ENCODE measurements at regions not wholly inside any gene's neighbourhood (a gene's known extent, or its start where the extent isn't known, plus 50 kb on each side); places are given as distances from the start of the nearest gene placed in this dataset.
A peak's percentile ranks its signal among the peaks of the same experiment; 100 is the strongest.

- peaks cover 8 to 21% (median 17%) of the 10 kb centered on the region in 6 donors for H3K9me3 Mint-ChIP-seq
- H3K27me3 Mint-ChIP-seq (ENCODE audit: low read depth in 3 of 3) = peaks cover 0 to 5% (median 5%) of the 10 kb centered on the region in 3 donors
- H3K27ac Mint-ChIP-seq = no peak overlapping the region
- DNase-seq = no peak
- H3K4me3 Mint-ChIP-seq = no peak overlapping the region
- no peaks in the 10 kb centered on the region for H3K4me1 Mint-ChIP-seq
- peaks cover 4 to 6% (median 6%) of the 10 kb centered on the region in 3 donors for H3K36me3 Mint-ChIP-seq
Measured at GRCh38 chr15:39051626-39052322, 487.2 kb upstream of the RASGRP1 start.

- Mint-ChIP-seq H3K27me3 (ENCODE audit: low read depth in 3 of 3) (peaks cover 0 to 5% (median 5%) of the 10 kb centered on the region in 3 donors), H3K4me1 (no peaks in the 10 kb centered on the region), H3K4me3 (no peak overlapping the region), H3K9me3 (peaks cover 8 to 21% (median 17%) of the 10 kb centered on the region in 6 donors), H3K36me3 (peaks cover 4 to 6% (median 6%) of the 10 kb centered on the region in 3 donors), H3K27ac (no peak overlapping the region)
- DNase-seq = no peak
Measured at GRCh38 chr15:39052323-39052705, 487.7 kb upstream of the RASGRP1 start.

GRCh38 chr15:39053480-39053879 lies 488.9 kb upstream of the RASGRP1 start:
- Mint-ChIP-seq H3K4me1 (no peaks in the 10 kb centered on the region), H3K4me3 (no peak overlapping the region), H3K27me3 (ENCODE audit: low read depth in 3 of 3) (peaks cover 1 to 5% (median 5%) of the 10 kb centered on the region in 3 donors), H3K27ac (no peak overlapping the region), H3K9me3 (peaks cover 8 to 21% (median 17%) of the 10 kb centered on the region in 6 donors), H3K36me3 (peaks cover 4 to 6% (median 6%) of the 10 kb centered on the region in 3 donors)
- no peak for DNase-seq

GRCh38 chr15:39054128-39054732 lies 489.6 kb upstream of the RASGRP1 start:
- H3K36me3 Mint-ChIP-seq = peaks cover under 1 to 3% (median under 1%) of the 10 kb centered on the region in 3 donors
- peaks cover 1 to 9% (median 4%) of the 10 kb centered on the region in 3 donors for H3K27me3 Mint-ChIP-seq (ENCODE audit: low read depth in 3 of 3)
- H3K4me1 Mint-ChIP-seq = no peaks in the 10 kb centered on the region
- peaks cover 6 to 14% (median 11%) of the 10 kb centered on the region in 6 donors for H3K9me3 Mint-ChIP-seq
- no peak overlapping the region for H3K4me3 Mint-ChIP-seq
- DNase-seq = no peak
- no peak overlapping the region for H3K27ac Mint-ChIP-seq

- Mint-ChIP-seq H3K9me3 (no peaks in the 10 kb centered on the region), H3K36me3 (no peaks in the 10 kb centered on the region), H3K4me3 (no peak overlapping the region)
Measured at GRCh38 chr15:39056357-39056756, 491.7 kb upstream of the RASGRP1 start.

GRCh38 chr15:39058351-39059131 lies 493.9 kb upstream of the RASGRP1 start:
- Mint-ChIP-seq H3K9me3 (no peaks in the 10 kb centered on the region), H3K27me3 (ENCODE audit: low read depth in 3 of 3) (peaks cover 0 to 10% (median 1%) of the 10 kb centered on the region in 3 donors)

More at GRCh38 chr15:39056357-39056756, 491.7 kb upstream of the RASGRP1 start:
- no peak for DNase-seq
- Mint-ChIP-seq H3K27ac (no peak overlapping the region), H3K4me1 (no peaks in the 10 kb centered on the region), H3K27me3 (ENCODE audit: low read depth in 3 of 3) (peaks cover 1 to 11% (median 3%) of the 10 kb centered on the region in 3 donors)

GRCh38 chr15:39059917-39060316 lies 495.3 kb upstream of the RASGRP1 start:
- Mint-ChIP-seq H3K27me3 (ENCODE audit: low read depth in 3 of 3) (peaks cover 0 to 15% (median 3%) of the 10 kb centered on the region in 3 donors), H3K4me1 (no peaks in the 10 kb centered on the region), H3K9me3 (no peaks in the 10 kb centered on the region), H3K36me3 (no peaks in the 10 kb centered on the region), H3K27ac (no peak overlapping the region), H3K4me3 (no peak overlapping the region)
- no peak for DNase-seq

More at GRCh38 chr15:39058351-39059131, 493.9 kb upstream of the RASGRP1 start:
- Mint-ChIP-seq H3K4me3 (no peak overlapping the region), H3K27ac (no peak overlapping the region), H3K4me1 (no peaks in the 10 kb centered on the region), H3K36me3 (no peaks in the 10 kb centered on the region)
- no peak for DNase-seq

- Mint-ChIP-seq H3K4me1 (no peaks in the 10 kb centered on the region), H3K4me3 (no peak overlapping the region), H3K27ac (no peak overlapping the region), H3K27me3 (ENCODE audit: low read depth in 3 of 3) (peaks cover 0 to 15% (median 5%) of the 10 kb centered on the region in 3 donors), H3K9me3 (no peaks in the 10 kb centered on the region), H3K36me3 (no peaks in the 10 kb centered on the region)
- no peak for DNase-seq
Measured at GRCh38 chr15:39061952-39062464, 497.4 kb upstream of the RASGRP1 start.

- Mint-ChIP-seq H3K27me3 (ENCODE audit: low read depth in 3 of 3) (peaks cover 0 to 9% (median 9%) of the 10 kb centered on the region in 3 donors), H3K27ac (no peak overlapping the region)
Measured at GRCh38 chr15:39066677-39067076, 502.1 kb upstream of the RASGRP1 start.

GRCh38 chr15:39074341-39074985 lies 506.4 kb upstream of the THBS1 start:
- Mint-ChIP-seq H3K27ac (no peak overlapping the region), H3K9me3 (no peaks in the 10 kb centered on the region), H3K27me3 (ENCODE audit: low read depth in 3 of 3) (peaks cover 0 to 9% (median 8%) of the 10 kb centered on the region in 3 donors), H3K36me3 (no peaks in the 10 kb centered on the region), H3K4me3 (peak overlapping the region in 1 of 5 donors; percentile 19), H3K4me1 (no peaks in the 10 kb centered on the region)
- no peak for DNase-seq

More at GRCh38 chr15:39066677-39067076, 502.1 kb upstream of the RASGRP1 start:
- no peaks in the 10 kb centered on the region for H3K4me1 Mint-ChIP-seq
- no peak overlapping the region for H3K4me3 Mint-ChIP-seq
- no peaks in the 10 kb centered on the region for H3K9me3 Mint-ChIP-seq
- DNase-seq = no peak
- H3K36me3 Mint-ChIP-seq = no peaks in the 10 kb centered on the region

- H3K4me3 Mint-ChIP-seq = no peak overlapping the region
- no peaks in the 10 kb centered on the region for H3K36me3 Mint-ChIP-seq
- H3K27ac Mint-ChIP-seq = no peak overlapping the region
- H3K9me3 Mint-ChIP-seq = no peaks in the 10 kb centered on the region
- DNase-seq = no peak
- peaks cover 0 to 9% (median 6%) of the 10 kb centered on the region in 3 donors for H3K27me3 Mint-ChIP-seq (ENCODE audit: low read depth in 3 of 3)
- H3K4me1 Mint-ChIP-seq = no peaks in the 10 kb centered on the region
Measured at GRCh38 chr15:39075311-39075710, 505.6 kb upstream of the THBS1 start.

- Mint-ChIP-seq H3K27ac (no peak overlapping the region), H3K4me3 (no peak overlapping the region), H3K9me3 (no peaks in the 10 kb centered on the region), H3K36me3 (no peaks in the 10 kb centered on the region), H3K4me1 (no peaks in the 10 kb centered on the region), H3K27me3 (ENCODE audit: low read depth in 3 of 3) (peaks cover 0 to 9% (median 4%) of the 10 kb centered on the region in 3 donors)
- no peak for DNase-seq
Measured at GRCh38 chr15:39075756-39076341, 505.0 kb upstream of the THBS1 start.

- Mint-ChIP-seq H3K27ac (no peak overlapping the region), H3K4me1 (peaks cover 2 to 7% of the 10 kb centered on the region in 2 donors), H3K27me3 (ENCODE audit: low read depth in 3 of 3) (peaks cover 0 to 7% (median 6%) of the 10 kb centered on the region in 3 donors), H3K4me3 (no peak overlapping the region), H3K9me3 (no peaks in the 10 kb centered on the region), H3K36me3 (no peaks in the 10 kb centered on the region)
- no peak for DNase-seq
Measured at GRCh38 chr15:39078026-39078425, 502.9 kb upstream of the THBS1 start.
